ENCODE measurements at regions not wholly inside any gene's neighbourhood (a gene's known extent, or its start where the extent isn't known, plus 50 kb on each side); places are given as distances from the start of the nearest gene placed in this dataset.

DNA sequence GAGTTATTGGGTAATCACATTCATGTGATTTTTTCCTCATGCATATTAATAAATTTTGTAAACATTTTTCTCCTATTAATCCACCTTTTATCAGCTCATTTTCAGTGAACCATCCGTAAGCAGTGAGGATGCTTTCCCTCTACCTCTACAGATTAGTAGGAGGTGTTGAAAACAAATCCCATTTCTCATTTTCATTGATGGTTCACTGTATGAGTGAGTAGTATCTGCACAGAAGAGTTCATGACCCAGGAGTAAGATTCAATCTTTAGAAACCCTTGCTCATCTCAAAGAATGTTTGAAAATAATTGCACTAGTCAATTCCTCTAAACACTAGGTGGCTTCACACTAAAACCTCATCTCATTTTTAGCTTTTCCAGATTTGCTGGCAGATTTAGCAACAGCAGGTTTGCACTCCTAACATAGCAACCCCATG is 440.0 kb downstream of the HAO1 start:
- H3K4me3 ChIP-seq (ENCODE audit: low read depth in 2 of 2, low read length in 2 of 2) = no peak overlapping the region
- DNase-seq (ENCODE audit: low read depth, low spot score) (no peak), ATAC-seq (no peak)
- intact Hi-C loops (cut with micrococcal nuclease; ENCODE audit: unreplicated experiment) (no loop called here), in situ Hi-C loops (cut with HindIII; ENCODE audit: low pct_unique_long_range_greater_than_20kb, low sequenced_read_pairs) (no loop called here)
- H3K27me3 ChIP-seq (ENCODE audit: control insufficient read depth, insufficient read depth, low read length) = no peaks in the 10 kb centered on the region
- H3K27ac ChIP-seq (ENCODE audit: low read length) = no peak overlapping the region
- no peaks in the 10 kb centered on the region for H3K4me1 ChIP-seq (ENCODE audit: control insufficient read depth, insufficient read depth, low read length)
- H3K36me3 ChIP-seq (ENCODE audit: control insufficient read depth, insufficient read depth, low read length) = no peaks in the 10 kb centered on the region
- H3K9me3 ChIP-seq (ENCODE audit: control insufficient read depth, insufficient read depth, low read depth, low read length) = no peaks in the 10 kb centered on the region
- ChIA-PET CTCF (no interaction called here), POLR2A (no interaction called here)
- BruUV-seq (replicated peaks) = no TSS peak
- TF ChIP-seq SIN3A (IDR thresholded peaks at IDR 0.05; ENCODE audit: borderline replicate concordance, insufficient read depth, low read depth, low read length) (no peak), POLR2AphosphoS5 (IDR thresholded peaks at IDR 0.05; ENCODE audit: low read depth, low read length) (no peak), TCF7L2 (IDR thresholded peaks at IDR 0.05; ENCODE audit: low read depth, low read length) (no peak)
- TF ChIP-seq, protein P1, sequence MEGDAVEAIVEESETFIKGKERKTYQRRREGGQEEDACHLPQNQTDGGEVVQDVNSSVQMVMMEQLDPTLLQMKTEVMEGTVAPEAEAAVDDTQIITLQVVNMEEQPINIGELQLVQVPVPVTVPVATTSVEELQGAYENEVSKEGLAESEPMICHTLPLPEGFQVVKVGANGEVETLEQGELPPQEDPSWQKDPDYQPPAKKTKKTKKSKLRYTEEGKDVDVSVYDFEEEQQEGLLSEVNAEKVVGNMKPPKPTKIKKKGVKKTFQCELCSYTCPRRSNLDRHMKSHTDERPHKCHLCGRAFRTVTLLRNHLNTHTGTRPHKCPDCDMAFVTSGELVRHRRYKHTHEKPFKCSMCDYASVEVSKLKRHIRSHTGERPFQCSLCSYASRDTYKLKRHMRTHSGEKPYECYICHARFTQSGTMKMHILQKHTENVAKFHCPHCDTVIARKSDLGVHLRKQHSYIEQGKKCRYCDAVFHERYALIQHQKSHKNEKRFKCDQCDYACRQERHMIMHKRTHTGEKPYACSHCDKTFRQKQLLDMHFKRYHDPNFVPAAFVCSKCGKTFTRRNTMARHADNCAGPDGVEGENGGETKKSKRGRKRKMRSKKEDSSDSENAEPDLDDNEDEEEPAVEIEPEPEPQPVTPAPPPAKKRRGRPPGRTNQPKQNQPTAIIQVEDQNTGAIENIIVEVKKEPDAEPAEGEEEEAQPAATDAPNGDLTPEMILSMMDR (IDR thresholded peaks at IDR 0.05) = no peak
- TF ChIP-seq, protein P2, sequence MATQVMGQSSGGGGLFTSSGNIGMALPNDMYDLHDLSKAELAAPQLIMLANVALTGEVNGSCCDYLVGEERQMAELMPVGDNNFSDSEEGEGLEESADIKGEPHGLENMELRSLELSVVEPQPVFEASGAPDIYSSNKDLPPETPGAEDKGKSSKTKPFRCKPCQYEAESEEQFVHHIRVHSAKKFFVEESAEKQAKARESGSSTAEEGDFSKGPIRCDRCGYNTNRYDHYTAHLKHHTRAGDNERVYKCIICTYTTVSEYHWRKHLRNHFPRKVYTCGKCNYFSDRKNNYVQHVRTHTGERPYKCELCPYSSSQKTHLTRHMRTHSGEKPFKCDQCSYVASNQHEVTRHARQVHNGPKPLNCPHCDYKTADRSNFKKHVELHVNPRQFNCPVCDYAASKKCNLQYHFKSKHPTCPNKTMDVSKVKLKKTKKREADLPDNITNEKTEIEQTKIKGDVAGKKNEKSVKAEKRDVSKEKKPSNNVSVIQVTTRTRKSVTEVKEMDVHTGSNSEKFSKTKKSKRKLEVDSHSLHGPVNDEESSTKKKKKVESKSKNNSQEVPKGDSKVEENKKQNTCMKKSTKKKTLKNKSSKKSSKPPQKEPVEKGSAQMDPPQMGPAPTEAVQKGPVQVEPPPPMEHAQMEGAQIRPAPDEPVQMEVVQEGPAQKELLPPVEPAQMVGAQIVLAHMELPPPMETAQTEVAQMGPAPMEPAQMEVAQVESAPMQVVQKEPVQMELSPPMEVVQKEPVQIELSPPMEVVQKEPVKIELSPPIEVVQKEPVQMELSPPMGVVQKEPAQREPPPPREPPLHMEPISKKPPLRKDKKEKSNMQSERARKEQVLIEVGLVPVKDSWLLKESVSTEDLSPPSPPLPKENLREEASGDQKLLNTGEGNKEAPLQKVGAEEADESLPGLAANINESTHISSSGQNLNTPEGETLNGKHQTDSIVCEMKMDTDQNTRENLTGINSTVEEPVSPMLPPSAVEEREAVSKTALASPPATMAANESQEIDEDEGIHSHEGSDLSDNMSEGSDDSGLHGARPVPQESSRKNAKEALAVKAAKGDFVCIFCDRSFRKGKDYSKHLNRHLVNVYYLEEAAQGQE (IDR thresholded peaks at IDR 0.05; ENCODE audit: insufficient read depth in 1 of 2, low read depth in 2 of 2, low read length in 1 of 2) = no peak

DNA sequence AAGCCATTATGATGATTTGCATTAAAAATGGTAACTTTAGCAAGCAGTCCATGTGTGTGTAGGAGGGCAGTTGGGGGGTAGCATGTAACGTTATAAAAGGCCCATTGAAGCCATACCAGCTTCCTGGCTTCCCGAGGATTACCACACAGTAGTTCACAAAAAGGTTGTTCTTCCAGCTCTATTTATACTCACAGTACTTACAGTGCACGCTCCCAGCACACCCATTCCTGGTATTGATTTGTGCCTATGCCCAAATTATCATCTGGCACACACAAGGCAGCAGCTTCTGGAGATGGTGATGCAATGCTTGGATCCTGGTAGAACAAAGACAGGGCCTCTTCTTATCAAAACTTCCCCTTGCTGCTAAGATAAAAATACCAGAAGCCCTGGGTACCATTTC is 436.8 kb downstream of the HAO1 start:
- DNase-seq (ENCODE audit: low read depth, low spot score) (no peak), ATAC-seq (no peak)
- H3K27ac ChIP-seq (ENCODE audit: low read length) = no peak overlapping the region
- TF ChIP-seq, protein P1 (IDR thresholded peaks at IDR 0.05) = no peak
- TF ChIP-seq SIN3A (IDR thresholded peaks at IDR 0.05; ENCODE audit: borderline replicate concordance, insufficient read depth, low read depth, low read length) (no peak), POLR2AphosphoS5 (IDR thresholded peaks at IDR 0.05; ENCODE audit: low read depth, low read length) (no peak), TCF7L2 (IDR thresholded peaks at IDR 0.05; ENCODE audit: low read depth, low read length) (no peak)
- TF ChIP-seq, protein P2 (IDR thresholded peaks at IDR 0.05; ENCODE audit: insufficient read depth in 1 of 2, low read depth in 2 of 2, low read length in 1 of 2) = no peak
- in situ Hi-C loops (cut with HindIII; ENCODE audit: low pct_unique_long_range_greater_than_20kb, low sequenced_read_pairs) = no loop called here
- H3K4me1 ChIP-seq (ENCODE audit: control insufficient read depth, insufficient read depth, low read length) = no peaks in the 10 kb centered on the region
- ChIA-PET POLR2A (no interaction called here), CTCF (no interaction called here)
- no peaks in the 10 kb centered on the region for H3K36me3 ChIP-seq (ENCODE audit: control insufficient read depth, insufficient read depth, low read length)
- H3K4me3 ChIP-seq (ENCODE audit: low read depth in 2 of 2, low read length in 2 of 2) = no peak overlapping the region
- intact Hi-C loops (cut with micrococcal nuclease; ENCODE audit: unreplicated experiment) = no loop called here
- no peaks in the 10 kb centered on the region for H3K27me3 ChIP-seq (ENCODE audit: control insufficient read depth, insufficient read depth, low read length)
- H3K9me3 ChIP-seq (ENCODE audit: control insufficient read depth, insufficient read depth, low read depth, low read length) = no peaks in the 10 kb centered on the region
- BruUV-seq (replicated peaks) = no TSS peak

Data from Panc1 (cell line).